H9 (cell line): ENCODE measurements at regions not wholly inside any gene's neighbourhood (a gene's known extent, or its start where the extent isn't known, plus 50 kb on each side); places are given as distances from the start of the nearest gene placed in this dataset.
A peak's percentile ranks its signal among the peaks of the same experiment; 100 is the strongest.

Experiments used
- DNase-seq: peaks from one replicate; pipeline ENCODE4 v3.0.0-alpha.2; 2017
- H2AFZ ChIP-seq: one replicate; pipeline ENCODE4 v1.6.1; 2013; ENCODE audit warnings: mild to moderate bottlenecking, low read length, control low read depth, moderate library complexity
- H2AK5ac ChIP-seq: 2 replicates; pipeline ENCODE4 v1.6.1; 2013; ENCODE audit warnings: low read length, control low read depth, mixed read lengths; ENCODE audit not compliant: insufficient read length
- H2BK120ac ChIP-seq: one replicate; pipeline ENCODE4 v1.6.1; 2013; ENCODE audit warnings: low read depth, mild to moderate bottlenecking, low read length, control low read depth, inconsistent platforms; ENCODE audit not compliant: poor library complexity, severe bottlenecking
- H2BK12ac ChIP-seq: 2 replicates; pipeline ENCODE4 v1.6.1; 2013; ENCODE audit warnings: low read length, control low read depth, mixed read lengths, low read depth; ENCODE audit not compliant: insufficient read length
- H2BK15ac ChIP-seq: 2 replicates; pipeline ENCODE4 v1.6.1; 2013; ENCODE audit warnings: low read depth, low read length, control low read depth
- H2BK20ac ChIP-seq: one replicate; pipeline ENCODE4 v1.6.1; 2013; ENCODE audit warnings: low read depth, mild to moderate bottlenecking, low read length, control low read depth, inconsistent platforms; ENCODE audit not compliant: poor library complexity, severe bottlenecking
- H2BK5ac ChIP-seq: 2 replicates; pipeline ENCODE4 v1.6.1; 2013; ENCODE audit warnings: low read length, control low read depth, mixed read lengths; ENCODE audit not compliant: insufficient read length
- H3K14ac ChIP-seq: 2 replicates; pipeline ENCODE4 v1.6.1; 2013; ENCODE audit warnings: low read length, control low read depth; ENCODE audit not compliant: insufficient read depth
- H3K18ac ChIP-seq: 2 replicates; pipeline ENCODE4 v1.6.1; 2013; ENCODE audit warnings: low read depth, mild to moderate bottlenecking, mixed read lengths, low read length, control low read depth; ENCODE audit not compliant: insufficient read length
- H3K23ac ChIP-seq: 2 replicates; pipeline ENCODE4 v1.6.1; 2013; ENCODE audit warnings: low read length, control low read depth, mixed read lengths, low read depth; ENCODE audit not compliant: insufficient read length
- H3K23me2 ChIP-seq: 2 replicates; pipeline ENCODE4 v1.6.1; 2013; ENCODE audit warnings: low read depth, mild to moderate bottlenecking, mixed read lengths, low read length, control low read depth; ENCODE audit not compliant: insufficient read length, poor library complexity, severe bottlenecking
- H3K27ac ChIP-seq: 2 replicates; pipeline ENCODE4 v1.5.1; 2013; ENCODE audit warnings: low read length, control low read depth, mixed read lengths, low read depth; ENCODE audit not compliant: insufficient read length
- H3K27me3 ChIP-seq: 2 replicates; pipeline ENCODE4 v1.6.1; 2013; ENCODE audit warnings: low read length, control low read depth, inconsistent platforms; ENCODE audit not compliant: insufficient read depth
- H3K4ac ChIP-seq: 2 replicates; pipeline ENCODE4 v1.6.1; 2013; ENCODE audit warnings: low read depth, mild to moderate bottlenecking, control low read depth, inconsistent platforms, low read length, moderate library complexity
- H3K4me1 ChIP-seq: 2 replicates; pipeline ENCODE4 v1.6.1; 2013; ENCODE audit warnings: low read length, control low read depth, inconsistent platforms; ENCODE audit not compliant: insufficient read depth
- H3K4me2 ChIP-seq: 2 replicates; pipeline ENCODE4 v1.6.1; 2013; ENCODE audit warnings: low read length, control low read depth, mixed read lengths; ENCODE audit not compliant: insufficient read length, insufficient read depth
- H3K56ac ChIP-seq: 2 replicates; pipeline ENCODE4 v1.6.1; 2013; ENCODE audit warnings: low read depth, mild to moderate bottlenecking, mixed read lengths, low read length, control low read depth; ENCODE audit not compliant: insufficient read length
- H3K79me1 ChIP-seq: 2 replicates; pipeline ENCODE4 v1.6.1; 2013; ENCODE audit warnings: low read depth, mild to moderate bottlenecking, moderate library complexity, low read length, control low read depth, inconsistent platforms; ENCODE audit not compliant: insufficient read depth, poor library complexity, severe bottlenecking
- H3K79me2 ChIP-seq: 2 replicates; pipeline ENCODE4 v1.6.1; 2013; ENCODE audit warnings: low read length, control low read depth, inconsistent platforms; ENCODE audit not compliant: insufficient read depth
- H3K9ac ChIP-seq: 2 replicates; pipeline ENCODE4 v1.6.1; 2013; ENCODE audit warnings: low read length, control low read depth, mixed read lengths; ENCODE audit not compliant: insufficient read length; ENCODE audit errors: extremely low read depth
- H3K9me3 ChIP-seq: one replicate; pipeline ENCODE4 v1.6.1; 2013; ENCODE audit warnings: low read depth, low read length, inconsistent platforms; ENCODE audit not compliant: control insufficient read depth
- H3T11ph ChIP-seq: one replicate; pipeline ENCODE4 v1.6.1; 2013; ENCODE audit warnings: mild to moderate bottlenecking, low read length, control low read depth, inconsistent platforms
- H4K20me1 ChIP-seq: one replicate; pipeline ENCODE4 v1.6.1; 2013; ENCODE audit not compliant: control insufficient read depth, insufficient read length, insufficient read depth
- H4K5ac ChIP-seq: 2 replicates; pipeline ENCODE4 v1.6.1; 2013; ENCODE audit warnings: low read depth, mild to moderate bottlenecking, mixed read lengths, low read length, control low read depth; ENCODE audit not compliant: insufficient read length
- H4K8ac ChIP-seq: replicated peaks from 2 replicates; pipeline ENCODE4 v1.6.1; 2013; ENCODE audit warnings: low read length, control low read depth, mixed read lengths, low read depth; ENCODE audit not compliant: insufficient read length
- H4K91ac ChIP-seq: 2 replicates; pipeline ENCODE4 v1.6.1; 2013; ENCODE audit warnings: low read depth, mild to moderate bottlenecking, moderate library complexity, mixed read lengths, low read length, control low read depth; ENCODE audit not compliant: insufficient read length
- H3K27ac Mint-ChIP-seq, 3 experiments: 2 replicates in 2 of 3; 3 replicates in 1 of 3; pipeline ENCODE4 v1.8.0; 2020 to 2021; ENCODE audit warnings: mixed read lengths in 3 of 3, mild to moderate bottlenecking in 1 of 3, moderate library complexity in 1 of 3
- H3K27me3 Mint-ChIP-seq: 2 replicates; pipeline ENCODE4 v1.8.0; 2021; ENCODE audit warnings: low read depth, mild to moderate bottlenecking, moderate library complexity, mixed read lengths
- H3K36me3 Mint-ChIP-seq, 3 experiments: 2 replicates in 2 of 3; 3 replicates in 1 of 3; pipeline ENCODE4 v1.8.0; 2020 to 2021; ENCODE audit warnings: low read depth in 3 of 3, mixed read lengths in 3 of 3; ENCODE audit not compliant: insufficient read depth in 1 of 3
- H3K4me1 Mint-ChIP-seq, 2 experiments: 2 replicates each; pipeline ENCODE4 v1.8.0; 2020; ENCODE audit warnings: mixed read lengths in 2 of 2
- H3K4me3 Mint-ChIP-seq, 2 experiments: 2 replicates in 1 of 2; 3 replicates in 1 of 2; pipeline ENCODE4 v1.8.0; 2020 to 2021; ENCODE audit warnings: mild to moderate bottlenecking in 2 of 2, mixed read lengths in 2 of 2, moderate library complexity in 1 of 2
- H3K9me3 Mint-ChIP-seq, 2 experiments: 2 replicates in 1 of 2; 3 replicates in 1 of 2; pipeline ENCODE4 v1.8.0; 2020; ENCODE audit warnings: mild to moderate bottlenecking in 2 of 2, mixed read lengths in 2 of 2, moderate library complexity in 1 of 2
- WGBS: extraction: QIAGEN DNeasy Blood & Tissue Kit; methylation state at CpG from one replicate; pipeline ENCODE4 v1.1.7; 2013; ENCODE audit warnings: missing lambda C conversion rate, low lambda C conversion rate, mixed read lengths; ENCODE audit not compliant: insufficient read length; ENCODE audit errors: extremely low coverage; 5-methylcytosine and 5-hydroxymethylcytosine counted together
- TF ChIP-seq, protein P1 (sequence below): fragments of 200-600 bp; sonication (generic); conservative IDR thresholded peaks from 3 replicates; pipeline ENCODE4 v1.8.0; 2021; ENCODE audit warnings: antibody characterized with exemption, mild to moderate bottlenecking

GRCh38 chr17:52297230-52298010 lies 138.9 kb upstream of the CA10 start:
- H3K9ac ChIP-seq = no peak overlapping the region
- no peaks in the 10 kb centered on the region for H3K36me3 Mint-ChIP-seq
- DNase-seq = no peak
- H3K14ac ChIP-seq = no peak overlapping the region
- no peaks in the 10 kb centered on the region for H3K23me2 ChIP-seq
- no peaks in the 10 kb centered on the region for H3K4me1 Mint-ChIP-seq
- H3K56ac ChIP-seq = no peak overlapping the region
- no peak overlapping the region for H4K91ac ChIP-seq
- H3K4me2 ChIP-seq = no peak overlapping the region
- H4K20me1 ChIP-seq = no peaks in the 10 kb centered on the region
- H3K9me3 Mint-ChIP-seq = no peaks in the 10 kb centered on the region
- no peaks in the 10 kb centered on the region for H3K4me1 ChIP-seq
- no peak overlapping the region for H3K23ac ChIP-seq
- no peak overlapping the region for H3K27ac Mint-ChIP-seq
- no peak overlapping the region for H2BK120ac ChIP-seq
- no peak overlapping the region for H2BK20ac ChIP-seq
- H2BK15ac ChIP-seq = no peak overlapping the region
- no peak overlapping the region for H2AFZ ChIP-seq
- WGBS = no CpG with 5 or more reads among the region's 10 CpGs
- H3T11ph ChIP-seq = no peak overlapping the region
- H2BK12ac ChIP-seq = no peak overlapping the region
- peaks cover 3% of the 10 kb centered on the region; the same call in 1 of the 2 replicates for H3K27me3 Mint-ChIP-seq
- H3K27me3 ChIP-seq = no peaks in the 10 kb centered on the region
- H2BK5ac ChIP-seq = no peak overlapping the region
- no peak overlapping the region for H4K5ac ChIP-seq
- H3K27ac ChIP-seq = no peak overlapping the region
- TF ChIP-seq, protein P1, sequence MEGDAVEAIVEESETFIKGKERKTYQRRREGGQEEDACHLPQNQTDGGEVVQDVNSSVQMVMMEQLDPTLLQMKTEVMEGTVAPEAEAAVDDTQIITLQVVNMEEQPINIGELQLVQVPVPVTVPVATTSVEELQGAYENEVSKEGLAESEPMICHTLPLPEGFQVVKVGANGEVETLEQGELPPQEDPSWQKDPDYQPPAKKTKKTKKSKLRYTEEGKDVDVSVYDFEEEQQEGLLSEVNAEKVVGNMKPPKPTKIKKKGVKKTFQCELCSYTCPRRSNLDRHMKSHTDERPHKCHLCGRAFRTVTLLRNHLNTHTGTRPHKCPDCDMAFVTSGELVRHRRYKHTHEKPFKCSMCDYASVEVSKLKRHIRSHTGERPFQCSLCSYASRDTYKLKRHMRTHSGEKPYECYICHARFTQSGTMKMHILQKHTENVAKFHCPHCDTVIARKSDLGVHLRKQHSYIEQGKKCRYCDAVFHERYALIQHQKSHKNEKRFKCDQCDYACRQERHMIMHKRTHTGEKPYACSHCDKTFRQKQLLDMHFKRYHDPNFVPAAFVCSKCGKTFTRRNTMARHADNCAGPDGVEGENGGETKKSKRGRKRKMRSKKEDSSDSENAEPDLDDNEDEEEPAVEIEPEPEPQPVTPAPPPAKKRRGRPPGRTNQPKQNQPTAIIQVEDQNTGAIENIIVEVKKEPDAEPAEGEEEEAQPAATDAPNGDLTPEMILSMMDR = peak; percentile 48
- H3K79me1 ChIP-seq = no peaks in the 10 kb centered on the region
- no peak overlapping the region for H3K4me3 Mint-ChIP-seq
- H3K18ac ChIP-seq = no peak overlapping the region
- H4K8ac ChIP-seq = no peak overlapping the region
- no peak overlapping the region for H3K4ac ChIP-seq
- no peaks in the 10 kb centered on the region for H3K9me3 ChIP-seq
- H2AK5ac ChIP-seq = no peak overlapping the region
- H3K79me2 ChIP-seq = no peaks in the 10 kb centered on the region
